ENCODE measurements at regions not wholly inside any gene's neighbourhood (a gene's known extent, or its start where the extent isn't known, plus 50 kb on each side); places are given as distances from the start of the nearest gene placed in this dataset.
A peak's percentile ranks its signal among the peaks of the same experiment; 100 is the strongest.

GRCh38 chr6:119446115-119446554 is 96.6 kb upstream of the MAN1A1 start:
- no peak overlapping the region for H2BK20ac ChIP-seq (ENCODE audit: low read depth, low read length, poor library complexity, severe bottlenecking)
- no peak overlapping the region for H2BK15ac ChIP-seq (ENCODE audit: low read depth, low read length)
- no peak for DNase-seq
- H3K9me3 Mint-ChIP-seq, result peaks cover 0 to 6% of the 10 kb centered on the region in 2 experiments; a peak in 4 of 5 replicates
- no peak overlapping the region for H4K8ac ChIP-seq (replicated peaks; ENCODE audit: insufficient read length, low read depth, low read length)
- no peak overlapping the region for H2BK120ac ChIP-seq (ENCODE audit: low read depth, low read length, poor library complexity, severe bottlenecking)
- peaks cover 10% of the 10 kb centered on the region in 2 experiments for H3K4me1 Mint-ChIP-seq
- H3K9me3 ChIP-seq (ENCODE audit: control insufficient read depth, low read depth, low read length), result no peaks in the 10 kb centered on the region
- no peak overlapping the region for H2AK5ac ChIP-seq (ENCODE audit: insufficient read length, low read length)
- H3K79me2 ChIP-seq (ENCODE audit: insufficient read depth, low read length), result no peaks in the 10 kb centered on the region
- H2BK5ac ChIP-seq (ENCODE audit: insufficient read length, low read length), result no peak overlapping the region
- no peak overlapping the region for H4K91ac ChIP-seq (ENCODE audit: insufficient read length, low read depth, low read length)
- WGBS (ENCODE audit: extremely low coverage, insufficient read length, low lambda C conversion rate), result no CpG with 5 or more reads among the region's 1 CpG
- no peak overlapping the region for H3K18ac ChIP-seq (ENCODE audit: insufficient read length, low read depth, low read length)
- H2BK12ac ChIP-seq (ENCODE audit: insufficient read length, low read depth, low read length), result no peak overlapping the region
- H3K27ac ChIP-seq (ENCODE audit: insufficient read length, low read depth, low read length), result no peak overlapping the region
- H3T11ph ChIP-seq (ENCODE audit: low read length), result no peak overlapping the region
- H2AFZ ChIP-seq (ENCODE audit: low read length), result no peak overlapping the region
- no peak overlapping the region for H3K4ac ChIP-seq (ENCODE audit: low read depth, low read length)
- H4K5ac ChIP-seq (ENCODE audit: insufficient read length, low read depth, low read length), result no peak overlapping the region
- no peaks in the 10 kb centered on the region for H4K20me1 ChIP-seq (ENCODE audit: control insufficient read depth, insufficient read depth, insufficient read length)
- no peak overlapping the region for H3K14ac ChIP-seq (ENCODE audit: insufficient read depth, low read length)
- TF ChIP-seq CTCF (conservative IDR thresholded peaks at IDR 0.05), result no peak
- no peak overlapping the region for H3K9ac ChIP-seq (ENCODE audit: extremely low read depth, insufficient read length, low read length)
- peaks cover 3% of the 10 kb centered on the region; the same call in 1 of the 2 replicates for H3K4me1 ChIP-seq (ENCODE audit: insufficient read depth, low read length)
- H3K27me3 Mint-ChIP-seq (ENCODE audit: low read depth), result no peaks in the 10 kb centered on the region
- H3K56ac ChIP-seq (ENCODE audit: insufficient read length, low read depth, low read length), result no peak overlapping the region
- no peak overlapping the region for H3K23ac ChIP-seq (ENCODE audit: insufficient read length, low read depth, low read length)
- no peaks in the 10 kb centered on the region for H3K27me3 ChIP-seq (ENCODE audit: insufficient read depth, low read length)
- no peaks in the 10 kb centered on the region for H3K23me2 ChIP-seq (ENCODE audit: insufficient read length, low read depth, low read length, poor library complexity, severe bottlenecking)
- peak overlapping the region in 1 of 3 experiments; percentile 15; a peak in 1 of 7 replicates for H3K27ac Mint-ChIP-seq
- H3K79me1 ChIP-seq (ENCODE audit: insufficient read depth, low read depth, low read length, poor library complexity, severe bottlenecking), result no peaks in the 10 kb centered on the region
- peaks cover 0 to 2% (median 0%) of the 10 kb centered on the region in 3 experiments; a peak in 2 of 7 replicates for H3K36me3 Mint-ChIP-seq (ENCODE audit: insufficient read depth in 1 of 3, low read depth in 3 of 3)
- no peak overlapping the region for H3K4me3 Mint-ChIP-seq
- H3K4me2 ChIP-seq (ENCODE audit: insufficient read depth, insufficient read length, low read length), result no peak overlapping the region

Data from H9 (cell line).